ENCODE measurements at regions not wholly inside any gene's neighbourhood (a gene's known extent, or its start where the extent isn't known, plus 50 kb on each side); places are given as distances from the start of the nearest gene placed in this dataset.

DNA sequence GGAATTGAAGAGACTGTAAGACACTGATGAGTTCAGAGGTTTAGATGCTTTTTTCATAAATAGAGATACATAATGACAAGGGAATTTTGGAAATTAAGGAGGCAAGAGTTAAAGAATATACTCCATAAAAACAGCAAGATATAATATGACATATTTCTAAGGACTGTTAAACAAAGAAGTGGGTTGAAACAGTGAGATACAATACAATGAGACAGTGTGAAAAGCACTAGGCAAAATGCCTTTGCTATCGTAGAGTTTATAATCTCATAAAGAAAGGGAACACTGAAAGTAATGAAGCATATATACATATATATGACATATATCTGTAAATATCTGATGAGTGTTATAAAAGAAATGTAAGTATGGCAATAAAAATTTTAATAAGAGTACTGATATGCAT lies 1496.2 kb downstream of the TECRL start:
- DNase-seq (ENCODE audit: extremely low read depth in 1 of 2, low read depth in 1 of 2) = no peak

DNA sequence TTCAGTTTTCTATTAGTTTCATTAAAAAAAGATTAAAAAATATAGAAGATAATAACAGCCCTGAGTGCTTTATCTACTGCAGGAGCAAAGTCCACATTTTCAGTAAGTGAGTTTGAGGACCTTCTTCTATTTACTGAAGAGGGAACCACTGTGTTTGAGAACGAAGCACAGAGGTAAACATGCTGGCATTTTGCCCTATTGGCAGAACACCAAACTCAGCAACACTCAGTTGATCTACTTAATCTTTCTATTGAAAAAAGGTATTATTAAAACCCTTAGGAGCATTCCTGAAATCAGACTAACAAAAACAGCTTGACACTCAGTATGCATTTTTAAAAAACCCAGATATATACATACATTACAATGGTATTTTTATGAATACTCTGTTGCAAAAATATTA lies 1496.7 kb downstream of the TECRL start:
- no peak for DNase-seq (ENCODE audit: extremely low read depth in 1 of 2, low read depth in 1 of 2)

DNA sequence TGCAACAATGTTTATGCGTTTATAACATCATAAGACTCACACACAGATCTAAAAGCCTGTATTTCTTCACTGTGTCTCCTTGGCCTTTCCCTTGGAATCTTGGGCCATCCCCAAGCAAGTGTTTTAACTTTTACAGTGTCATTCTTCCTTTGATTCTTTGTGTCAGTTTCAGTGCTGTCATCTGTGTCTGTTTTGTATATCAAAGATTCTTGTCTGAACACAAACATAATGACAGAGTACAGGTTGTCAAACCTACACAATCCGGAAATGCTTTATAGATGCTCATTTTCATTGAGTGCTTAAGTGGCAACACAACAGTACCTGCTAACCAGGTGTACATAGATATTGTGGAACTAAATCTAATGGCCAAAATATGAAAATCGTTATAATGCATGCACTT lies 1500.0 kb downstream of the TECRL start:
- DNase-seq (ENCODE audit: extremely low read depth in 1 of 2, low read depth in 1 of 2) = no peak

DNA sequence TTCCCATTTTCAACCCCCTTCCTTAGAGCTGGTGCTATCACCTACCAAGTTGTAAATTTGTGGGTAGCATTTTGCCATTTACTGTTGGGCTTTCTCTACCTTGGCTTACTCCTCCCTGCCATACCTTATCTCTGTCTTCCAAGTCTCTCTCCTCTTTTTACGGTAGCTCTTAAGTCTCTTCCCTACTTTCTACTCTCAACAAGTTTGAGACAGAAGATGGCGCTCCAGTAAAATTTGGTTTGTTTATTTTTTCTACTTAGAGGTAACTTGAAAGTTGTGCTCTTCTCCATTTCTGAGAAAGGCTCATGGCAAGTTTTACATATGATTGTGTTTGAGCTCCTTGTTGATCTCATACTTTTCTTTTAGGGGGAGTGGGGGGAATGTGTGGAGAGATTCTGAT lies 1508.1 kb downstream of the TECRL start:
- DNase-seq (ENCODE audit: extremely low read depth in 1 of 2, low read depth in 1 of 2) = no peak

DNA sequence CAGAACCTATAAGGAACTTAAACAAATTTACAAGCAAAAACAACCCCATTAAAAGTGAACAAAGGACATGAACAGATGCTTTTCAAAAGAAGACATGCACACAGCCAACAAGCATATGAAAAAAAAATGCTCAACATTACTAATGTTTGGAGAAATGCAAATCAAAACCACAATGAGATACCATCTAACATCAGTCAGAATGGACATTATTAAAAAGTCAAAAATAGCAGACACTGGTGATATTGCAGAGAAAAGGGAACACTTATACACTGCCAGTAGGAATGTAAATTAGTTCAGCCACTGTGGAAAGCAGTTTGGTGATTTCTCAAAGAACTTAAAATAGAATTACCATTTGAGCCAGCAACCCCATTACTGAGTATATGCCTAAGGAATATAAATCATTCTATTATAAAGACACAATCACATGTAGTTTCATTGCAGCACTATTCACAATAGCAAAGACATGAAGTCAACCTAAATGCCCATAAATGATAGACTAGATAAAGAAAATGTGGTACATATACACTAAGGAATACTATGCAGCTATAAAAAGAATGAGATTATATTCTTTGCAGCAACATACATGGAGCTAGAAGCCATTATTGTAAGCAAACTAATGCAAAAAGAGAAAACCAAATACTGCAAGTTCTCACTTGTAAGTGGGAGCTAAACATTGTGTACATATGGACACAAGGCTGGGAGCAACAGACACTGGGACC lies 1509.4 kb downstream of the TECRL start:
- no peak for DNase-seq (ENCODE audit: extremely low read depth in 1 of 2, low read depth in 1 of 2)

DNA sequence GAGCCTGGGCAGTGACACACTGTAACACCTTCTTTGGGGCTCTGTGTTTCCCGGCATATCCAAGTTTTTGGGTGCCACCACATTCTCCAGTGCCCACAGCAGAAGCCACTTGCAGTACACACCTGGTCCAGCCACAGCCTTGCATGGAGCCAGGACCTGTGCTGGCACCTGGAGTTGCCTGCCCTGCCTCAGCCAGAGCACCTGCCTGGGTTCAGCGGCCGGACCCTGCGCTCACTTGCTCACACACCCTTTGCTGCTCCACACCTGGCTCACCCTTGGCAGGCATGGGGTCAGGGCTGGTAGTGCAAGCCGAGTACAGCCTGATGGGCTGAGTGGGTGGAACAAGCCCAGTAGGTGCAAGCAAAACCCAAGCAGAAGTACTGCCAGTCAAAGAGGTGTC lies 1511.1 kb downstream of the TECRL start:
- no peak for DNase-seq (ENCODE audit: extremely low read depth in 1 of 2, low read depth in 1 of 2)

DNA sequence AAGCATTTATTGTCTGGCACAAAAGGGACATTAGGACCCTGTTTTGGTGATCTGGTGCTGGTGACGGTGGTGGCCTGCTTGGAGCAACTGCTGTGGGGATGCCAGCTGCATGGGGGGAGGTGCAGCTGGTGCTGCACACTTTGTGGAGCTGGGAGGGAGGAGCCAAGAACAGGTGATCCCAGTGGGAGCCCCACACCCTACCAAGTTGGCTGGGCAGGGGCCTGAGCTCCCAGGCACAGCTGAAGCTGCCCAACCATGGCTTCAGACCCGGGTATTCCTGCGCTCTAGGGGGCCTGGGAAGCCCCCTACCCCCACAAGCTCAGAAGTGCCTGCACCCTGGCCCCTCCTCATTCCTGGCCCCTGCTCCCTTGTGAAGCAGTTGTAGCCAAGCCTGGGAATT lies 1512.5 kb downstream of the TECRL start:
- DNase-seq (ENCODE audit: extremely low read depth in 1 of 2, low read depth in 1 of 2) = no peak

DNA sequence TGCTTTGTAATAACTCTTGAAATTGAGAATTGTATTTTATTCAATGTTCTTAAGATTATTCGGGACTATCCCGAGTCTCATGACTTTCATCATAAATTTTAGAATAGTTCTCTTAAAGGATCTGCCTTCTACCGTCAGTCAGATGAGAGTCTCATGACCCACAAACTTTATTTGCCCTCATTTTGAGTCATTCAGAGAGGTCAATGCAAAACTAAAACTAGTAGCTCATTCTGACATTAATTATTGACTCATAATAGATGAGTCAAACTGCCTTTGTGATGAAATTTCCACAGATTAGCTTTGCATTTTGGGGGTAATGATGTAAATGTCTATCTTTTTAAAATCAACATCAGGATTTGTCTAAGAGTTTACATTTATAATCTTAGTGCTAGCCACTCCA lies 1527.3 kb downstream of the TECRL start:
- no peak for DNase-seq (ENCODE audit: extremely low read depth in 1 of 2, low read depth in 1 of 2)

DNA sequence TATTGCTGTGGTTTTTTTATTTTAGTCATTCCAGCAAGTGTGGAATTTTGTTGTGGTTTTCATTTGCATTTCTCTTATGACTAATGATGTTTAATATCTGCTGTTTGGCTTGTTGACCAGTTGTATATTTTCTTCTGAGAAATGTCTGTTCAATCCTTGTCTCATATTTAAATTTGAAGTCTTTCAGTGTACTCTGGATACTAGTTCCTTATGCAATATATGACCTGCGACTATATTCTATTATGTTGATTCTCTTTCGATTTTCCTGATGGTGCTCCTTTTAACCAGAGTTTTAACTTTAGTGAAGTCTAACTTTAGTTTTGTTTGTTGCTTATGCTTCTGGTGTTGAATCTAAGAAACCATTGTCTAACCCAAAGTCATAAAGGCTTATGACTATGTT lies 1528.0 kb downstream of the TECRL start:
- DNase-seq (ENCODE audit: extremely low read depth in 1 of 2, low read depth in 1 of 2) = no peak

DNA sequence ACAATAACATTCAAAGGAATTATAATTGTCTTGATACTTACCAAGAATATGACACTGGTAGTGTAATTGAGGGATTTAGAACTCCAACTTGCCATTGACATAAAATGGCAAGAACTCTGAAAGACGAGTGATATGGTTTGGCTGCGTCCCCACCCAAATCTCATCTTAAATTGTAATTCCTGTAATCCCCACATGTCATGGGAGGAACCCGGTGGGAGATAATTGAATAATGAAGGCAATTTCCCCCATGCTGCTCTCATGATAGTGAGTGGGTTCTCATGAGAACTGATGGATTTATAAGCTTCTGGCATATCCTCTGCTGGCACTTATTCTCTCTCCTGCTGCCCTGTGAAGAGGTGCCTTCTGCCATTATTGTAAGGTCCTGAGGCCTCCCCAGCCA lies 1536.4 kb downstream of the TECRL start:
- no peak for DNase-seq (ENCODE audit: extremely low read depth in 1 of 2, low read depth in 1 of 2)

DNA sequence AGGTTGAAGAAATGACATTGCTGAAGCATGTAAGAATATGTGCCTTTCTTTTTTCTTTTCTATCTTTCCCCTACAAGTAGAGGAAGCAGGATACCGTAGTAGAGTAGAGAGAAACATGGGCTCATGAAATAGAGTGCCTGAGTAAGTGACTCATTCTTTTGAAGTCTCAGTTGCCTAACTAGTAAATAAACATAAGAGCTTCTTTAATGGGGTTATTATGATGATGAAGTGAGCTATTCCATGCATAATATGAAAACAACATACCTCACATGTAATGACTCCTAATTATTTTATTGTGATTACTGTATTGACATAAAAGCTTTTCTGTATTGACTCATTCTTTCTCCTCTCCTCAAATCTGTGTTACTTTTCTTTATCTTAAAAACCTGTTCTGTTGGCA lies 1538.2 kb downstream of the TECRL start:
- DNase-seq (ENCODE audit: extremely low read depth in 1 of 2, low read depth in 1 of 2) = no peak

DNA sequence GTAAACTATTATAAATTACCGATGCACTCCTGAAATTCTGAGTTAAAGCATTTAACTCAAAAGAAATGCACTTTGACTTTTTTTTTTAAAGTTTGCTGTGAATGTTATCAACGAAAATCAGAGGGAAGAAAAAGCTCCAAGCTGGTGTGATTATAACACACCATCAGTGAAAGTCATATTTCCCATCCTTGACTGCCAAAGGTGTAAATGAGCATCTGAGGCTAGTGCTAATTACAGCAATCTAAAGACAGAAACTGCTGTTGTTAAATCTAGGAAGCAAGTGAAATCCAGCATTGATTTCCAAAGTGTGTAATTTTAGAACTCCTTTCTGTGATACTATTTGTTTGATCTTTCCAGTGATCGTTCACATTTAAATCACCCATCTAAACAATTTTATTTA lies 1538.8 kb downstream of the TECRL start:
- no peak for DNase-seq (ENCODE audit: extremely low read depth in 1 of 2, low read depth in 1 of 2)

DNA sequence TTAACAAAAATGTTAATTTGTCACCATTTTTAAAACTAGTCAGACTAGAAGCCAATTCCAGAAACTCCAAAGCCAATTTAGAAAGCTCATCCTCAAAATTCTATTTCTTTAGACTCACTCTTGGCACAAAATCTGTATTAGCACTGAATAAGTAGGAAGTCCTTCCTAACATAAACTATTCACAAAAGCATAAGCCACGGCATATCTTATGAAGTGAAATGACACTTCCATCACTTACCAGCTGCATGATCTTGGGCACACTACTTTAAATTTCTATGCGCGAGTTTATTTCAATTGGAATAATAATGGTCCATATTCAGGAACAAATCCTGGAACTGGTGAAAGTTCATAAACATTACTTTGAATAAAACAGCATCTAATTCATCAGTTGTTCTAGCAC lies 1544.0 kb downstream of the TECRL start:
- DNase-seq (ENCODE audit: extremely low read depth in 1 of 2, low read depth in 1 of 2) = no peak

DNA sequence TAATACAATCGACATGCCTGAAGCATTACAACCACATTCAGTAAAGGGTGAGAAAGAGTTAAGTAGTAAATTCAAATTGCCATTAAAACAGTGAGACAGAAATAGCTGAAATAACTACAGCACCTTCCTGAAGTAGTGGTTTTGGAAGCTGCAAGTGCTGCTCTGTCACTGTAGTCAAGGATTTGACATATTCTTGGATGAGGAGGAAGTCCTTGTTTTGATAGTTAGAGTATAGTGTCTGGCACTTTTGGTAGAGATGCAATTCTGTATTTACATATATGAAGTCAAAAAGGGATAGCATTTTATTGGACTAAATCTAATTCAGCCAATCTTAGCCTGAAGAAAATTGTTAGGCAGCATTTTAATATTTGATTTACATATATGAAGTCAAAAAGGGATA lies 1559.6 kb downstream of the TECRL start:
- DNase-seq (ENCODE audit: extremely low read depth in 1 of 2, low read depth in 1 of 2) = no peak

DNA sequence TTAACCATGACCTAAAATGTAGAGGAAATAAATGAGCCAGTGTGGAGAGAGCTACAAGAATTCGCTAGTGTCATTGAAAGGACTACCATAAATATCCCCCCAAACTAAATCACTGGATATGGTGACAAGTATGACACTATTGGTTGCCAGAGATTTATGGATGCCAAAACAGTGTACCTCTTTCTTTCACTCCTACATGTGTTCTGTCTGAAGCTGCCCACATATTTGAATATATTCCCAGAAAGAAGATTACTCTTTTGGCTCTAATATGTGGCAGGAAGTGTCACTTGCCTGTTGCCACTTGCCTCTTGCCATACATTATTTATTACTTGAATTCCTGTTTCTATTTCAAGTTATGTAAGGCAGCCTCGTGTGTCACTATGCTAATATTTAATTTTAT lies 1573.6 kb downstream of the TECRL start:
- DNase-seq (ENCODE audit: extremely low read depth in 1 of 2, low read depth in 1 of 2) = no peak

DNA sequence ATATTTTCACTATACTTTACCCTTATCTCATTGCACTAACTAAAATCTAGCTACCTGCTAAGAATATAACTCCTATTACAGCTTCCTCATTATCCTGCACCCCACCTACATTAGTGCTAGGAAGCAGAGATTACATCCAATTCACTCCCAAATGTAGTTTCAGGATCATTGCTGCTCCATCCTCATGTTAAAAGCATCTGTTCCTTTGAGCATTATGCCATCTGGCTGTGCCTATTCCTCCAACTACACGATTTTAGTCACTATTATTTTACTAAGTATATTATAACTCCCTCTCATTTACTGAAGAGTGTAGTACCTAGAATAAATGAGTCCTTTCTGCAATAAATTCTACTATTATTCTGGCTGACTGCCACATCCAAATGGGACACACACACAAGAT lies 1586.9 kb downstream of the TECRL start:
- DNase-seq (ENCODE audit: extremely low read depth in 1 of 2, low read depth in 1 of 2) = no peak

DNA sequence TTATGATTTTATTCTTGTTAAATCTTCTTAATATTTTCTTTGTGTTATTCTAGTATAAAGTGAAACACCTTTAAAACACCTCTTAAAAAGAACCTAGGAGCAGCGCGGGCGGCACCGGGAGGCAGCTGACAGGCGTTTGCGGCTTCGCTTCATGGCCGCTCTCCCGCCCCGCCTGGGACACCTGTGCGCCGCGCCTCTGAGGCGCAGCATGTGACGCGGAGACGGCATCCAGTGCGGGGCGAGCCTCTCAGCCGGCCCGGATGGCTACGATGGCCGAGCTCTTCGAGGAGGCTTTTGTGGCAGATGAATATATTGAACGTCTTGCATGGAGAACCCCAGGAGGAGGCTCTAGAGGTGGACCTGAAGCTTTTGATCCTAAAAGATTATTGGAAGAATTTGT lies 1592.7 kb downstream of the TECRL start:
- no peak for DNase-seq (ENCODE audit: extremely low read depth in 1 of 2, low read depth in 1 of 2)

DNA sequence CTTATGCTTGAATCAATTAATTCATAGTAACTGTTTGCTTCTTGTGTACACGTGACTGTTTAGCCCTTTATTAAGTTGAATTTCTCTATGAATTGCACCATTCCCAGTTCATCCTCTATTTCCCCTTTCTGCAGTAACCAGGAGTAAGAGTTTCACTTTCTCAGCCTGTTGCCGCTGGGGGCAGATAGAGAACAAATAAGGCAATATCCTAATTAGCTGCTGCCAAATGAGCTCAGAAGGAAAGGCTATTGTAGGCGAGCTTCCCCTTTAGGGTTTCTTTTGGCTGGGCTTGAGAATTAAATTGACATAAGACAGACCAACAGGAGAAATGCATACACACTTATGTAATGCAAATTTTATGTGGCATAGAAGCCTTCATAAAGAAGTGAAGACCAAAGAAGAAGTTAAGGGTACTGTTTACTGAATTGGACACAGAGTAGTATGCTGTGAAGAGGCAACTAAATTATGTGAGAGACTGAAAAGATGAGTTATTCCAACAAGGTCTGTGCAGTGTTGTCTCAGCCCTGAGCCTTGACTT lies 1594.7 kb downstream of the TECRL start:
- DNase-seq (ENCODE audit: extremely low read depth in 1 of 2, low read depth in 1 of 2) = no peak

DNA sequence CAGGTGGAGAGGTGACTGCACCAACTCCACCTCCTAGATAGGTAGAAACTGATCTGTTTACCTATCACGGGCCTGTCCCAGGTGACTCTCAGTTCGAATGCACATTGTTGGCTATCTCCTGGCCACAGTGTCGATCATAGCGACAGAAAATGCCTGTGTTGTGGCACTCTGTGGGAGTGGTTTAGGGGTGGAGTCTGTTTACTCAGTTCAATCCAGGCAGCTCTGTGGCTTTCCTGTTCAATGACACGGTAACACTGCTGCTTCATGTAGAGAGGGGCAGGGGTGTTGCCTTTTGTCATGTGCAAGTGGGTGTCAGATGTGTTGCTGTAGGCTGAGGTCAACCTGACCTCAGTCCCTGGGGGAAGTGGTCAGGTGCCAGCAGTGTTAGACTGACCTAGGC lies 1602.4 kb downstream of the TECRL start:
- no peak for DNase-seq (ENCODE audit: extremely low read depth in 1 of 2, low read depth in 1 of 2)

DNA sequence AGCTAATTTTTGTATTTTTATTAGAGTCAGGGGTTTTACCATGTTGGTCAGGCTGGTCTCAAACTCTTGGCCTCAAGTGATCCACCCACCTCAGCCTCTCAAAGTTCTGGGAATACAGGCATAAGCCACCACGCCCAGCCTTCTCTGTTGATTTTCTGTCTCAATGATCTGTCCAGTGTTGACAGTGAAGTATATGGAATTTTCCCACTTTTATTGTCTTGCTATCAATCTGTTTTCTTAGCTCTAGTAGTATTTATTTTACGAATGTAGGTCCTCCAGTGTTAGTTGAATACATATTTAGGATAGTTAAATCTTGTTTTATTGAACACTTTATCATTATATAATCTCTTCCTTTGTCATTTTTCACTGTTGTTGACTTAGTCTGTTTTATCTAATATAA lies 1603.9 kb downstream of the ADGRL3 start:
- no peak for DNase-seq (ENCODE audit: extremely low read depth in 1 of 2, low read depth in 1 of 2)

DNA sequence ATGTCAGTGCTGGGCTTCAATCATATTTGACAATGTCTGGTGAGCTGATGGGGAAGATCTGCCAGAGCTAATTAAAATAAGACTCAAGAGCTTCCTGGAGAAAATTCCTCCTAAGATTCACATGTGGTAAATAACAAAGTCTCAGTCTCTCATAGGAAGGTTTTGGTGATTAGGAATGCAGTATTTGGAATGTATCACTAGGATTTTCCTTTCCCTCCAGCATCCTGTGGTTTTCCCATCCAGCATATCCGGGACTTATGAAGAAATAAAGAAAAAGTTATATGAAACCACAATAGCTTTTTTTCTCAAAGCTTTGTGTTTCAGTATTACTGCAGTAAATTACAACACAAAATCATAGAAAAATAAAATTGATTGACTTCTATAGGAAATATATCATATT lies 1597.1 kb downstream of the ADGRL3 start:
- DNase-seq (ENCODE audit: extremely low read depth in 1 of 2, low read depth in 1 of 2) = no peak

DNA sequence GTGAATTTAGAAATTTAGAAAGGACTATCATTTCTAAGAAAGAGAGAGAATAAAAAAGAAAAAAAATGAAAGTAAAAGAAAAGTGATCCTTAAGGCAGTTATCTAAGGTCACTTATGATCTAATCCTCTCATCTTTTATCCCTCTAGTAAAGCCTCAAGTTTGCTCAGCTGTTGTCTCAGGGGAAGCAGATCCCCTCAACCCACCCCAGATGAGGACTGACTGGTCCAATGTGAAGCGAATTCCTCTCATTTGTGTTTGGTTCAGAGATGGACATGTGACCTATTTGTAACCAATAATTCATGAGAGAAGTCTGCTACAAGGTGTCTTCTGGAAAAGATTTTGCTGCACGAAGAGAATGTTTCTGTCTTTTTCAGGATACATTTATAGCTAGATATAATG lies 1591.3 kb downstream of the ADGRL3 start:
- DNase-seq (ENCODE audit: extremely low read depth in 1 of 2, low read depth in 1 of 2) = no peak

DNA sequence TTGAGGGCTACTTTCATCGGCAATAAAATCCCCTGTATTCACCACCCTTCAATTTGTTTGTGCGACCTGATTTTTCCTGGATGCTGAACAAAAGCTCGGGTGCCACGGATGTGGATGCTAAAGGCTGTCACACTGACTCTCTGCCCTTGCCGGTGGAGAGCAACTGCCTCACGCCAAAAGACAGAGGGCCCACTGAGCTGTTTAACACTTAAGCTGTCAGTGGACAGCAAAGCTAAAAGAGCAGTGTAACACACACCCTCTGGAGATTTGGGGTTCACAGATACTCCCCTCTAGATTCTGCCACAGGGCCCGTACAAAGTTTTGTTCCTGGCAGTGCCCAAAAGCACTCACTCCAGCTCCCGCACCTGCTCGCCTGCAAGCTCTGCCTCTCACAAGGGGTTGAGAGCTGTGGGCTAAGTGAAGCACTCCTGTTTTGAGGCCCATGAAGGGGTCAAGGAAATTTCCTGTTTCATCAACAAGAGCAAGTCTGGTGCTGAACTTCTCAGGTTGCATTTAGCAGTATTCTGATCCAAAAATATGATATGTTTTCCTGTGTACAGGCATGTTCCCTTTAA lies 1571.9 kb downstream of the ADGRL3 start:
- DNase-seq (ENCODE audit: extremely low read depth in 1 of 2, low read depth in 1 of 2) = no peak

Measured in stimulated activated CD8-positive, alpha-beta memory T cell treated with anti-CD3 and anti-CD28 coated beads, Interleukin-7, amount 100 ng/mL, for 48 hours (primary cell).